ENCODE measurements at regions not wholly inside any gene's neighbourhood (a gene's known extent, or its start where the extent isn't known, plus 50 kb on each side); places are given as distances from the start of the nearest gene placed in this dataset.
A peak's percentile ranks its signal among the peaks of the same experiment; 100 is the strongest.

- DNase-seq (ENCODE audit: low read depth in 1 of 2, low spot score in 2 of 2) (no peak), FAIRE-seq (no peak)
- H2BK12ac ChIP-seq (ENCODE audit: low read depth, low read length): 0 out of 2 replicates have a peak overlapping the region, but pooled peaks have one; percentile 84
- H3K4ac ChIP-seq (replicated peaks; ENCODE audit: insufficient read length, low read depth, low read length): no peak overlapping the region
- H3K4me1 ChIP-seq (replicated peaks in 1 of 4; ENCODE audit: control insufficient read depth in 3 of 4, insufficient read depth in 4 of 4, low read length in 3 of 4): peaks cover 3 to 17% (median 14%) of the 10 kb centered on the region in 4 experiments
- no peak overlapping the region for H3K18ac ChIP-seq (ENCODE audit: extremely low read depth, low read length)
- H3K27me3 ChIP-seq (replicated peaks in 1 of 4; ENCODE audit: control insufficient read depth in 3 of 4, extremely low read depth in 1 of 4, insufficient read depth in 3 of 4, low read length in 3 of 4): peaks cover 0 to 12% (median 6%) of the 10 kb centered on the region in 4 experiments; a peak in 5 of 7 replicates
- WGBS, 2 experiments (ENCODE audit: extremely low coverage in 1 of 2, insufficient coverage in 1 of 2, insufficient read length in 1 of 2, insufficient replicate concordance in 2 of 2, low coverage in 1 of 2, low lambda C conversion rate in 2 of 2, missing lambda C conversion rate in 1 of 2): 87% methylated on average over 5 of the region's 5 CpGs; no CpG with 5 or more reads in 1 of the 2 experiments
- no peak overlapping the region for H3K56ac ChIP-seq (replicated peaks; ENCODE audit: insufficient read length, low read depth, low read length)
- H3K79me1 ChIP-seq (ENCODE audit: low read depth, low read length): no peaks in the 10 kb centered on the region
- POLR2A ChIA-PET (ENCODE audit: partially characterized antibody): interaction anchor here (0.6 to 1.7 kb wide), 5 partner anchors 13 to 196 kb away, joined by 3 to 7 read pairs (median 4); no protein-coding TSS in a partner anchor
- no peak overlapping the region; the same call in 1 of the 2 replicates for H2AK5ac ChIP-seq (ENCODE audit: low read depth, low read length)
- H3K23me2 ChIP-seq (ENCODE audit: low read depth, low read length): peaks cover 4% of the 10 kb centered on the region; the same call in 1 of the 2 replicates
- H3K4me3 ChIP-seq (ENCODE audit: extremely low read depth in 1 of 4, insufficient read depth in 2 of 4, low read depth in 3 of 4, low read length in 4 of 4): no peak overlapping the region
- H3K27ac ChIP-seq (ENCODE audit: low read depth, low read length): no peak overlapping the region
- no peak for TF ChIP-seq POLR2AphosphoS5 (IDR thresholded peaks at IDR 0.05; ENCODE audit: low read depth, low read length)
- no peak for TF ChIP-seq GABPA (IDR thresholded peaks at IDR 0.05; ENCODE audit: borderline replicate concordance, insufficient read depth, low read length)
- no peak for TF ChIP-seq BRCA1 (IDR thresholded peaks at IDR 0.05; ENCODE audit: low read depth, low read length)
- no peak for TF ChIP-seq KDM4A (IDR thresholded peaks at IDR 0.05; ENCODE audit: low read depth, low read length, severe bottlenecking)
- no peak for TF ChIP-seq CHD2 (IDR thresholded peaks at IDR 0.05; ENCODE audit: low read length)
- no peak for TF ChIP-seq NRF1 (IDR thresholded peaks at IDR 0.05; ENCODE audit: low read depth, low read length)
- no peak for TF ChIP-seq KDM1A (IDR thresholded peaks at IDR 0.05; ENCODE audit: borderline replicate concordance, low read length)
- no peak for TF ChIP-seq CREB1 (IDR thresholded peaks at IDR 0.05)
- TF ChIP-seq CTBP2 (IDR thresholded peaks at IDR 0.05; ENCODE audit: borderline replicate concordance, insufficient read depth, insufficient read length, low read length): no peak
- TF ChIP-seq POLR2A (IDR thresholded peaks at IDR 0.05; ENCODE audit: control extremely low read depth in 1 of 2, low read depth in 2 of 2, low read length in 2 of 2): no peak
- TF ChIP-seq FOSL1 (IDR thresholded peaks at IDR 0.05; ENCODE audit: insufficient read depth, low read depth, low read length): no peak
- TF ChIP-seq TEAD4 (IDR thresholded peaks at IDR 0.05; ENCODE audit: low read depth, low read length): no peak
- TF ChIP-seq RXRA (IDR thresholded peaks at IDR 0.05; ENCODE audit: insufficient read depth, low read depth, low read length): no peak
- 0 out of 2 replicates have a peak overlapping the region, but pooled peaks have one; percentile 53 for H2BK15ac ChIP-seq (ENCODE audit: low read length)
- no peak overlapping the region for H4K8ac ChIP-seq (ENCODE audit: extremely low read depth, insufficient read depth, low read length)
- H3K4me2 ChIP-seq (ENCODE audit: insufficient read depth in 1 of 2, low read depth in 2 of 2, low read length in 2 of 2): no peak overlapping the region
- peaks cover 0 to 2% of the 10 kb centered on the region in 2 experiments for H4K20me1 ChIP-seq (replicated peaks in 1 of 2; ENCODE audit: control insufficient read depth in 1 of 2, insufficient read depth in 2 of 2, low read length in 2 of 2)
- H3K14ac ChIP-seq (ENCODE audit: insufficient read length): no peak overlapping the region
- CTCF ChIA-PET (ENCODE audit: partially characterized antibody): interaction anchor here (0.6 to 2.0 kb wide), 16 partner anchors 8 to 294 kb away, joined by 3 to 10 read pairs (median 3); no protein-coding TSS in a partner anchor
- H2BK20ac ChIP-seq (ENCODE audit: low read length): 0 out of 2 replicates have a peak overlapping the region, but pooled peaks have one; percentile 18
- H3K23ac ChIP-seq (ENCODE audit: insufficient read length): no peak overlapping the region
- no peak overlapping the region for H3K9ac ChIP-seq (replicated peaks in 1 of 4; ENCODE audit: extremely low read depth in 1 of 4, low read depth in 3 of 4, low read length in 3 of 4)
- H2BK5ac ChIP-seq (ENCODE audit: low read depth, low read length): no peak overlapping the region
- H3K36me3 ChIP-seq (ENCODE audit: control insufficient read depth in 2 of 4, insufficient read depth in 4 of 4, low read length in 3 of 4): no peaks in the 10 kb centered on the region
- H2BK120ac ChIP-seq (replicated peaks; ENCODE audit: low read depth, low read length): no peak overlapping the region
- H4K91ac ChIP-seq (replicated peaks; ENCODE audit: insufficient read length, low read length): no peak overlapping the region
- H2AFZ ChIP-seq (ENCODE audit: low read length): no peak overlapping the region
- H4K5ac ChIP-seq (ENCODE audit: insufficient read length, low read depth, low read length): no peak overlapping the region
- H3K79me2 ChIP-seq (ENCODE audit: control insufficient read depth in 1 of 2, insufficient read depth in 2 of 2, low read length in 2 of 2): no peaks in the 10 kb centered on the region
- no peaks in the 10 kb centered on the region for H3K9me3 ChIP-seq (ENCODE audit: insufficient read depth in 2 of 2, low read depth in 1 of 2, low read length in 1 of 2)
Measured at GRCh38 chr9:129463994-129464393, 156.9 kb downstream of the C9orf50 start.
